ENCODE measurements at regions not wholly inside any gene's neighbourhood (a gene's known extent, or its start where the extent isn't known, plus 50 kb on each side); places are given as distances from the start of the nearest gene placed in this dataset.

DNA sequence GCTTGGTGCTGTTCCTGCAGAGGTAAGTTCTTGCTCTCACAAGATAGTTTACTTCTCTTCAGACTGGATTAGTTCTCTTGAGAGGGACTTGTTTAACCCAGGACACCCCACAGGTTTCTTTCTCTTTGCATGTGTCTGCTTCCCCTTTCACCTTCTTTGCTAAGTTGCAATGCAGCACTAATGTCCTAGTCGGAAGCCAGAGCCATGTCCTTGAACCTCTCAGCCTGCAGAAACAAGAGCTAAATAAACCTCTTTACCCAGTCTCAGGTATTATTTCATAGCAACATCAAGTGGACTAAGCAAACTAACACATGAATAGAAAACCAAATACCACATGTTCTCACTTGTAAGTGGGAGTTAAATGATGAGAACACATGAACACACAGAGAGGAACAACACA, 915.2 kb downstream of the NSUN3 start:
- TF ChIP-seq, protein P1, sequence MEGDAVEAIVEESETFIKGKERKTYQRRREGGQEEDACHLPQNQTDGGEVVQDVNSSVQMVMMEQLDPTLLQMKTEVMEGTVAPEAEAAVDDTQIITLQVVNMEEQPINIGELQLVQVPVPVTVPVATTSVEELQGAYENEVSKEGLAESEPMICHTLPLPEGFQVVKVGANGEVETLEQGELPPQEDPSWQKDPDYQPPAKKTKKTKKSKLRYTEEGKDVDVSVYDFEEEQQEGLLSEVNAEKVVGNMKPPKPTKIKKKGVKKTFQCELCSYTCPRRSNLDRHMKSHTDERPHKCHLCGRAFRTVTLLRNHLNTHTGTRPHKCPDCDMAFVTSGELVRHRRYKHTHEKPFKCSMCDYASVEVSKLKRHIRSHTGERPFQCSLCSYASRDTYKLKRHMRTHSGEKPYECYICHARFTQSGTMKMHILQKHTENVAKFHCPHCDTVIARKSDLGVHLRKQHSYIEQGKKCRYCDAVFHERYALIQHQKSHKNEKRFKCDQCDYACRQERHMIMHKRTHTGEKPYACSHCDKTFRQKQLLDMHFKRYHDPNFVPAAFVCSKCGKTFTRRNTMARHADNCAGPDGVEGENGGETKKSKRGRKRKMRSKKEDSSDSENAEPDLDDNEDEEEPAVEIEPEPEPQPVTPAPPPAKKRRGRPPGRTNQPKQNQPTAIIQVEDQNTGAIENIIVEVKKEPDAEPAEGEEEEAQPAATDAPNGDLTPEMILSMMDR (IDR thresholded peaks at IDR 0.05), result no peak
- no peak for TF ChIP-seq POLR2A (IDR thresholded peaks at IDR 0.05)
